HG03159 (cell line): ENCODE measurements at regions not wholly inside any gene's neighbourhood (a gene's known extent, or its start where the extent isn't known, plus 50 kb on each side); places are given as distances from the start of the nearest gene placed in this dataset.
"Not testable (repeated sequence)": the region's sequence is repeated elsewhere in the genome, so short reads cannot be mapped to it uniquely, and the experiment has no call there.

Experiments
- ATAC-seq: cut with Tn5 transposase; IDR thresholded peaks from one replicate; pipeline ENCODE4 v1.9.1; 2021; ENCODE audit warnings: mild to moderate bottlenecking, moderate library complexity; ENCODE audit not compliant: unreplicated experiment

- no peak for ATAC-seq
Observed at GRCh38 chrX:36642052-36642451, 366.1 kb upstream of the FAM47C start.

- no peak for ATAC-seq
Observed at GRCh38 chrX:36650622-36651021, 357.5 kb upstream of the FAM47C start.

- ATAC-seq: no peak
Observed at GRCh38 chrX:36683507-36683906, 324.7 kb upstream of the FAM47C start.

GRCh38 chrX:36684053-36684452, 324.1 kb upstream of the FAM47C start:
- no peak for ATAC-seq

GRCh38 chrX:36721990-36722389, 286.2 kb upstream of the FAM47C start:
- no peak for ATAC-seq

GRCh38 chrX:36753602-36754001, 254.6 kb upstream of the FAM47C start:
- ATAC-seq: no peak

DNA sequence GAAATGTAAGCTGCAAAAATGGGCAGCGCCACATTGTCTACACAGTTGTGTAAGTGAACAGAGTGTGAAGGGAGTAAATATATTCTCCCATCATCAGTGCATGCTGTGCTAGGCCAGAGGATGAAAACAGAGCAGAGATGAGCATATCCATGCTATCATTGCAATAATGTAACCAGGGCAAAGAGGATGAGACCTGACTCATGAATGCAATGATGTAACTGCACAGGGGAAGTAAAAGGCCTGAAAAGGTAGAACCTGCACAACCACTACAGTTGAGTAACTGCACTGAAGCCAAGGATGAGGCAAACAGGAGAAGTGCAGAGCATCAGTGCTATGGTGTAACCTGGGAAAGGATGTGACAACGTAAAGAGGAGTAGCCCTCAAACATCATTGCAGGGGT, 220.4 kb upstream of the FAM47C start:
- ATAC-seq: no peak

DNA sequence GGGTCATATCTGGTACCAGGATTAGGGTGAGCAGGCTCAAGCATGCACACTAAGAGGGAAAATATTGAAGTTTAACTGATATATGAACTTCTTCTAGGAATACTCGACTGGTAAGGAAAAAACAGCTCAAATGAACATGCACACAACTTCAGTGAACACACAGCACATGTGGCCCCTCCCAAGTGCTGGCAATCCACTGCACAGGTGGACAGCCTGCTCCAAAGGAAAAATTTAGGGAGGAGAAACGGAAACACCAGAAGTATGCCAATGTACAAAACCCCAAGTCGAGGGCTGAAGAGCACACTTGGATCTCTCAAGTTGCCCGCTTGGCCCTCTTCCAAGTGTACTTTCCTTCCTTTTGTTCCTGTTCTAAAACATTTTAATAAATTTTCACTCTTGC, 205.0 kb upstream of the FAM47C start:
- ATAC-seq: no peak

DNA sequence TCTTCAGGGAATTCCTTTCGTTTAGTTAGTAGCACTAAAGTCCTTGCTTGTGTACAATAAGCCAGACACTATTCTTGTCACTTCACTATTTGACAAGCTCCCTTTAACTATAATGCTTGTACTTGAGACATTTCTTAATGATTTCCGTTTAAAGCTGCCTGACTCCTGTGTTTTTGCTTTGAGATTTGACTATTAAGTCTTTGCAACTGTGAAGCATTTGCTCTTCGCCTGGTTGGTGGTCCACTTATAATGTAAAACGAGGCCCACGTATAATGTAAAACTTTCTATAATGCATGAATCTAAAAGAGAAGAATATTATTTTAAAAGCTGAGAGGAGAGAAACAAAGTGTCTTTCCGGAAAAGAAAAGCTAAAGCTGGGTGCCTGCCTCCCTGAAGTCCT, 204.1 kb upstream of the FAM47C start:
- no peak for ATAC-seq

DNA sequence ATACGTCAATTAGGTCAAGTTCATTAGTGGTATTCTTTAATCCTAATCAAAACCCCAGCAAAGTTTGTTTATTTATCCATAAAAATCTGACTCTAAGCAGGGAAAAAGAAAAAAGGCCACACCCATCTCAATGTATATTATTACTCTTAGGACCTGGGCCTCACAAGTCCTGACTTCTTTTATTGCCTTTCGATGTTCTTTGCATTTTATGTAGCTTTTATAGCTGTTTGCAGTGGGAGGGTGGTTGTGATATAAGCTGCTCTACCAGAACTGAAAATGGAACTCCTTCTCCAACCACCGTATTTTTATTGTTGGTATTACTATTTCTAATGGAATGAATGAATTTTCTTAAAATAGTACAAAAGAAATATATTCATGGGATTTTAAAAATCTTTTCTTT, 163.3 kb upstream of the FAM47C start:
- no peak for ATAC-seq

DNA sequence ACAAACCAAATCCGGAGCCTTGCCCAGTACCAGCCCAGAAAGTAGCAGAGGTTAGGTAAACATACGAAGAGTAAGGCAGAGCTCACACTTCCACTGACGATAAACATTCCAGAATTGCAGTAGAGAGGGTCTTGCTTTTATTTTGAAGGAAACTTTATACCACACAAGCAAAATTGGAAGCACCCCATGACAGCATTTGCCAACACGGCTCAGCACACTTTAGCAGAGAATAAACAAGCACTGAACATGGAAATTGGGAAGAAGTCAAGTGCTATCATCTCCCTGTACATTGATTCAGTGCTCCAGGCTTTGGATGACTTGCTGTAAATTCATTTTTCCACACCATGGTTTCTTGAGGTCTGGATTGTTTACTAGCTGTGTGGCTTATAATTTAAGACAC, 160.7 kb upstream of the FAM47C start:
- ATAC-seq: no peak

DNA sequence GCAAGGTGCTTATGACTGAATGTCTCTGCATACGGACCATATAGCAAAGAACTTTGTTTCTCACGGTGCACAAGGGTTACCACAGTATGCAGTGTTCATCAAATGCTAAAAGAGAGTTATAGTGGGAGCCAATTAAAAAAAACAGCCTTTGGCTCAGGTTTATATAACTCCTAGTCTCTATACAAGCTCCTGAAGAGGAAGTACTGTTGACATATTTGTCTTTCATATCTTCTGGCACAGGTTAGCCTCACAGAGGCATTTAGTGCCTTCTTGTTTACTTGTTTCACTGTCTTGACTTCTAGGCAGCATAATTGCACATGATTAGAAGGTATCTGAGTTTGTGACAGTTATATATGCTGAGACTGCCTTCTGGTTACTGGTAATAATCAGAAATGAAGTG, 158.8 kb upstream of the FAM47C start:
- ATAC-seq: no peak

GRCh38 chrX:36856849-36857248, 151.3 kb upstream of the FAM47C start:
- ATAC-seq: no peak

- ATAC-seq: no peak
Observed at GRCh38 chrX:36859231-36859630, 148.9 kb upstream of the FAM47C start.

- no peak for ATAC-seq
Observed at GRCh38 chrX:36861601-36862000, 146.6 kb upstream of the FAM47C start.

DNA sequence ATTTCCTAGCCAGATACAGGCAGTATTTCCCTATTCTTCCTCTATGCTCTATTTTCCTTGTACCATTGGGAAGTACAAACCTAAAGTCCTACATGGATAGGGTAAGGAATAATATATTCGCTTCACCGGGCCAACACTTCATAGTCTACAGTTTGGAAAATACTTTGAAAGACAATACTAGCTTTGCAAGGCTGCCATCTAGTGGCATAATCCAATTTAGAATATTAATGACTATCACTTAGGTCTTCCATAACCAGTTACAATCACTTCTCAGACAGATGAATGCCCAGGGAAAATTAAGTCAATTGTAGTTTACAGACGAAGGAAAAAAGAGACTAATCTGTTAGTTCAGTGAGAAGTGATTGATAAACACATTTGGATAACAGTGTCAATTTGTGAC, 141.0 kb upstream of the FAM47C start:
- no peak for ATAC-seq

DNA sequence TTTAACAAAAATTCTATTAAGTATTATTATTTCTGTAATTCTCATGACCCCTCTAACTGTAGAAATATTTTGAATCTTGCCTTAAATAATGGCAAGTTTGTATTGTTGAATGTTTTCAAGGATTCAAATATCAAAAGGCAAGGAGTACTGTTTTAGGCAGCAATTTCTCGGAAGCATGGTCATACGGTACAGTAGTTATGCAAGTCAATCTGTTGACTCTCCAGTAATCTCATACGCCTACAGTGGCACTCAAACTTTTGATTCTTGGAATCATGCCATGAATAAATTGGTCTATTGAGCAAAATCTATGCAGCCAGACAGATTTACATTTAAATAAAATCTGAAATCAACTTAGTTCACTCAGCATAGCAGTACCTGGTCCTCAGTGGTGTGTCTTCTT, 139.6 kb upstream of the FAM47C start:
- no peak for ATAC-seq

- no peak for ATAC-seq
Observed at GRCh38 chrX:36869457-36869856, 138.7 kb upstream of the FAM47C start.

DNA sequence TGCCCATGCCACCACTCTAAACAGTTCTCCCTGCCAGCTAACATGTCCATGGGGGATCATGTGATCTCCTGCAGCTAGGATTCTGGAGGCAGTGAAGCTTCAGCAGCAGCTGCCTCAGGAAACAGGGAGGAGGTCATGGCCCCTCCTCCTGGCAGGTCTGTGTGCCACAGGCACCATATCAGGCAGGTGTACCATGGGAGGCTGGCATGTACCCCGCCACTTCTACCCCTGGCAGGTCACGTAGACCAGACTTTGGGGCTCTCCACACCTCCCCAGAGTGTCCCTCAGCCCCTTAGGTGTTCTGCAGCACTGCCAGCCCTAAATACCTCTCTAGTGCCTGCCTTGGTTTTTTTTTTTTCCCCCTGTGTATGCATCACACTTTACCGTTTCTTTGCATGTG, 110.5 kb upstream of the FAM47C start:
- ATAC-seq: no peak

GRCh38 chrX:36898301-36898700, 109.9 kb upstream of the FAM47C start:
- ATAC-seq: peak; percentile 92

- ATAC-seq: not testable (repeated sequence)
Observed at GRCh38 chrX:36904561-36904960, 103.6 kb upstream of the FAM47C start.

DNA sequence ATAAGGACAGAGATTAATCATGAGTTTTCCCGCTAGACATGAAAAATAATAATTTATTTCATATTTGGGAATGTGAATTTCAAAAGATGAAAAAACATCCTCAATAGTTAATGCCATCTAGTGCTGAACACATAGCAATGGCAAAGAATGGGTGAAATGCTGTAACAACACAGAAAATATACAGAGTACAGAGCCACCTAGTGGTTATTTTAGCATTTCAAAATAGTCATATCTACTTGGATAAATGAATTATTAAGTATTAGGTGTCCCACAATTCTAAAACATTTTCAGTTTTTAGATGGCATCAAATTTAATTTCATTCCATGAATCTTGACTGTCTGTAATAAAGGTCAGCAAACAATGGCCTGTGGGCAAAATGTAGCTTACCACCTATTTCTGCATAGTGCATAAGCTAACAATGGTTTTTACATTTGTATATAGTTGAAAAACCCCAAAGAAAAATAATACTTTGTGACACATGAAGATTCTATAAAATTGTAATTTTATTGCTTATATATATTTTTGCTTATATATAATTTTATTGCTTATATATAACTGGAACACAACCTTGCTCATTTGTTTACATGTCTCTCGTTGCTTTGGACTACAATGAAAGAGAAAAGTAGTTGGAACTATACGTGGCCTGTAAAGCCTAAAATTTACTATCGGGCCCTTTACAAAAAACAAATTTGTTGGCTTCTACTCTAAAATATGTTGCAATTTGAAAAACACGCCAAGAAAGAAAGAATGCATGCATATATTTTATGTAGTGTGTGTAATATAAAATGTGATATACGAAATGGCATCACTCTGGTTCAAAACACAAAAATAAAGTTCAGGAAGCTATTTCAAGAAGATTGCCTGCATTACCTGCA, 99.1 kb upstream of the FAM47C start:
- peak; percentile 95 for ATAC-seq

- ATAC-seq: no peak
Observed at GRCh38 chrX:36909676-36910030, 98.5 kb upstream of the FAM47C start.
